Cerebellar cortex (tissue), 1 donor: ENCODE measurements at regions not wholly inside any gene's neighbourhood (a gene's known extent, or its start where the extent isn't known, plus 50 kb on each side); places are given as distances from the start of the nearest gene placed in this dataset.

Source experiments
- DNase-seq: peaks from one replicate; pipeline ENCODE4 v3.0.0-alpha.2; 2015; ENCODE audit warnings: low spot score

DNA sequence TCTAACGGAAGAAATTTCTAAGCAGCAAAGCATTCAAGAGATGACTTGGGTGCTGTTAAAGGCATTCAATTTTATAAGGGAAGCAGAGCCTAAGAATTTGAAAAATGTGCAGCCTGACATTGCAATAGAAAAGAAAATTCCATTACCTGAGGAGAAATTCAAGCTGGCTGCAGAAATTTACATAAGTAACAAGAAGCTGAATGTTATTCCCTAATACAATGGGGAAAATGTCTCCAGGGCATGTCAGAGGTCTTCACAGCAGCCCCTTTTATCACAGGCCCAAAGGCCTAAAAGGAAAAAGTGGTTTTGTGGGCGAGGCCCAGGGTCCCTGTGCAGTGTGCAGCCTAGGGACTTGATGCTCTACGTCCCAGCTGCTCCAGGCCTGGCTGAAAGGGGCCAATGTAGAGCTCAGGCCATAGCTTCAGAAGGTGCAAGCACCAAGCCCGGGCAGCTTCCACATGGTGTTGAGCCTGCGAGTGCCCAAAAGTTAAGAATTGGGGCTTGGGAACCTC is 306.7 kb downstream of the RDH14 start:
- DNase-seq, result no peak

DNA sequence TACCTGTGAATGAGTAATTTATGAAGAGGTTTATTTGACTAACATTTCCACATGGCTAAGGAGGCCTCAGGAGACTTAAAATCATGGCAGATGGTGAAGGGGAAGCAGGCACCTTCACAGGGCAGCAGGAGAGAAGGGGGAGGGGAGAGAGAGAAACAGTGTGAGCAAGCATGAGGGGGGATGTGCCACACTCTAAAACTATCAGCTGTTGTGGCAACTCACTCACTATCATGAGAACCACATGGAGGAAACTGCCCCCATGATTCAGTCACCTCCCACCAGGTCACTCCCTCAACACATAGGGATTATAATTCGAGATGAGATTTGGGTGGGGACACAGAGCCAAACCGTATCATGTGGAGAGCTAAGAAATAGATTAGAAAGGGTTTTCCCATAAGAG is 309.0 kb downstream of the RDH14 start:
- DNase-seq, result no peak

DNA sequence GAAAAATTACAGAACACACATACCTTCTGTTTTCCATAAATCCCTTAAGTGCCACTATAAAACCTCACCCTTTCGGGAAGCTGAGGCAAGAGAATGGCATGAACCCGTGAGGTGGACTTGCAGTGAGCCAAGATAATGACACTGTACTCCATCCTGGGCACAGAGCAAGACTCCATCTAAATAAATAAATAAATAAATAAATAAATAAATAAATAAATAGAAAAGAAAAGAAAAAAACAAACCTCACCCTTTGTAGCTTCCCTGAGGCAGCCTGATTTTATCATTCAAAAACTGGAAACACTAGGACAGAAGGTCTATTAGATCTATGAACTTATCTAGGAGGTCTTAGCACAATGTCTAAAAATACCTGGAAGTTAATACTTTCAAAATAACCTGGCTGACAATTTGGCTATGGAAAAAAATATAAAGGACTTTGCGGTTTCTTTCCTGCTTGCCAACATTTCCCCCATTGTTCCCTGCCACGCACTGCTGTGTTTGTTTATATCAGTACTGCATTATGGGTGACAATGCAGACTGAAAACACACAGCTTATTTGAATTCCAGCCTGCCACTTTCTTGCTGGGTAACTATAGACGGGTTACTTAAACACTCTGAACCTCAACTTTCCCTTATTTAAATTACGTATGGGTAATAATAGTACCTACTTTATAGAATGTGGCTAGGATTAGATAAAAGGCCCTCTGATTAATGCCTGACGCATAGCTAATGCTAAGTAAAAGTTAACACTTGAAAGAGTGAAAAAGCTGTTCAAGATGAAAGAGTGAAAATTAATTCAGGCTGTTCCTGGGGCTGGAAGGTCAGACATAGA is 313.0 kb downstream of the RDH14 start:
- DNase-seq, result no peak

DNA sequence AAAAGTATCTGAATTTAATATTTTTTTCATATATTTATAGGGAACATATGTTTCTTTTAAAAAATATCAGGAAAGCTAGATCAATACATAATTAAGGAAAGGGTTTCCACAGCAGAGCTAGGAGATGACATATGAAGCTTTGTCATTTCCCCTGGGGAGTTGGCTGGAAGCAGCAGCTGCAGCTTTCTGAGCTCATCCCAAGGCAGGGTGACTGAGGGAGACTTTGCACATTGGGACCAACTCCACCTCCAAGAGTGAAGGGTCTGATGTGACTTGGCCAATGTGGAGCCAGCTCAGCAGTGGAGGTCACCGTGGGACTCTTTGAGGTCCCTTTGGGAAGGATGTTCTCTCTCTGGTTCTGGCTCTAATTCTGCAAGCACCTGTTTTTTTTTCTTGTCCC is 315.1 kb downstream of the RDH14 start:
- DNase-seq, result no peak

DNA sequence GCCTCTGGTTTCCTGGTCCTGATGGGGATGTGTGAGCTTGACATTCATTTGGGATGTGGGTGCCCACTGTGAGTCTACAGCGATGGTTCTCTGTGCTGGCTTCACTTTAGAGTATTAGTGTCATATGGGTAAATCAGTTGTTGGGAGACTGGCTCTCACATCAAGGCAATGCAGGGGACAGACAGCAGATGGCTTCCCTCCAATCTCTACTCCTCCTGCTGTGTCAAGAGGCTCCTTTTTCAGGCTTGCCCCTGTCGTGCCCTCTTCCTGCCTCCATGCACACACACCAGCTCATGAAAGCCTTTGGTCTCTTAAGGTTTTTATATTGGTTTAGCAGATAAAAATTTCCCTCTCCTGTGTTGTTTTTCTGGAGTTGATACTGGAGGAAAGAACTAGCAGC is 315.6 kb downstream of the RDH14 start:
- no peak for DNase-seq

DNA sequence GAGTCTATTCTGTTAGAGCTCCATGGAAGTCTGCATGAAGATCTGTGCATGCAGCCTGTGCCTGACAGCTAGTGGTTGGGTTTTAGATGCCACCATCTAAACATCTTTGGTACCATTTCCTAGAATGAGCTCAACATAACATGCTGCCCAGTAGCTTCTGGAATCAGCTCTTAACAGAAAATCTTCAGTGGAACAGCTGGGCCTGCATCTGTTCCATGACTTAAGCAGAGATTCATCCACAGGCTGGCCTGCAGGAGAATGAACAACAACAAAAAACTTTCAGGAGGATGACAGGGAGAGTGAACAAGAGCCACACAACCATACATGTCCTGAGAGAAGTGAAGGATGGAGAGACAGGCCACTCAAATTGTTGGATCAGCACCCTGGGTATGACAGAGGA is 316.6 kb downstream of the RDH14 start:
- no peak for DNase-seq

DNA sequence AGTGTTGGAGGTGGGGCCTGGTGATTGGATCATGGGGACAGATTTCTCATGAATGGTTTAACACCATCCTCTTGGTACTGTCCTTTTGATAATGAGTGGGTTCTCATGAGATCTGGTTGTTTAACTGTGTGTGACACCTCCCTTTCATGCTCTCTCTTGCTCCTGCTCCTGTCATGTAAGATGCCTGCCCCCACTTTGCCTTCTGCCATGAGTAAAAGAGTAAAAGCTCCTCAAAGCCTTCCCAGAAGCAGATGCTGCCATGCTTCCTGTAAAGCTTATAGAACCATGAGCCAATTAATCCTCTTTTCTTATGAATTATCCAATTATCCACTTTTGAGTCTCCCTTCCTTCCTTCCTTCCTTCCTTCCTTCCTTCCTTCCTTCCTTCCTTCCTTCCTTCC is 317.7 kb downstream of the RDH14 start:
- DNase-seq, result no peak

DNA sequence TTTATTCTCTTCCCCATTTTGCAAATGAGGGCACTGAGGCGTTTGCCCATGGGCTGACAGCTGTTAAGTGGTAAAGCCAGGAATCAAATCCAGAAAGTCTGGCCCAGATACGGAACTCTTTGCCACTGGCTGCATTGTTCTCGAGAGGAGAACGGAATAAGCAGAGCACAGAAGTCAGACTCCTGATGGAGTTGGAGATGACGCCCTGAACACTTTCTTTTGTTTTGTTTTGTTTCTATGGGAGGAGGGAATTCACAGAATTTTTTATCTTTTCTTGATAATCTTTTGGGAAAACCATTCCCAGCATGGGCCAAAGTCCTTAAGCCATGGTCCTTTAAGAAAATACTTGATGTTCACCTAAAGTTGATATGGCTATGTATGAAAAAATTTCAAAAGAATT is 322.2 kb downstream of the RDH14 start:
- DNase-seq, result no peak

DNA sequence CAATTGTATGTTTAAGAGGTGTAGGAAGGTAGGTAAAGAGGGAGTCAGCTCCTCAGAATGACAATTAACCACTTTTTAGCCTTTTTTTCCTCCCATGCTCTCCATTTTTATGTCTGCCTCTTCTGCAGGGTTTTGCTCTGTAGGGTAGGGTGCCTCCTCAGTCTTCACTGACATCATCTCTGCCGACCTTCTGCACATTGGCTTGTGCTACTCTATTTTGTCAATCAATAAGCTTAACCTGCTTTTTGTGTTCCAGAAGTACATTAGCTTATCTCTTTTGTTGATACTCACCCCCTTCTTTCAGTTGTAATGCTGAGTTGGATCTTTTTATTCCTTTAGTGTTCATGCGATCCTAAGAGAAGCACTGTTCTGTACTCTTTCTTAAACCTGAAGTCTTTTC is 323.2 kb downstream of the RDH14 start:
- no peak for DNase-seq

DNA sequence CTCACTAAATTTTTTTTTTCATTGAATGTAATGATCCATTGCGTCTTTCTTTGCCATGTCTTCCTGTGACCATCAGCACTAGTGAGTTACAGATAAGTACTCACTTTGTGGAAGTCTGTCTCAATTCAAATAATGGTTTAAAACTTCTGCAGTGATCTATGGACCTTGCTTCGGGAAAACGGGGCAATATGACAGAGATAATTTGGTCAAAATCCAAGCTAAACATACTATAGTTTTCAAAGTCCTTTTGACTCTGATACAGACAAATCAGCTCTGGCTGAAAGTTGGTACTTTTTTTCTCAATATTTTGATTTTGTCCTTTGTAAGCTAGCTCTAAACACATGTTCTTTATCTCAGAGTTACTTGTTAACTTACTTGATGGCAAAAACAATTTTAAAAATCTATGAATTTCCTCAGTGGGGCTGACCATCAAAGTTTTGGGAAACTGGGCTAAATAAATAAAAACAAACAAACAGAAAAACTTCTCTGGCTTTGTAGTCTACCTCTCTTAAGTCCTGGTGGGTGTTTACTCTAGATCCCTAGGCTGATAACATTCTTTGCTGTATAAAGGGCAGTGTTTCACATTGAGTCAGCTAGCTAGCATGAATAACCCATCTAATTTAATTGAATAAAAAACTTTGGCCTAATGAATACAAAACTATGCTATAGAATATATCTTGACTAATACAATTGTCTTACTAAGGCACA is 327.6 kb downstream of the RDH14 start:
- DNase-seq, result no peak

DNA sequence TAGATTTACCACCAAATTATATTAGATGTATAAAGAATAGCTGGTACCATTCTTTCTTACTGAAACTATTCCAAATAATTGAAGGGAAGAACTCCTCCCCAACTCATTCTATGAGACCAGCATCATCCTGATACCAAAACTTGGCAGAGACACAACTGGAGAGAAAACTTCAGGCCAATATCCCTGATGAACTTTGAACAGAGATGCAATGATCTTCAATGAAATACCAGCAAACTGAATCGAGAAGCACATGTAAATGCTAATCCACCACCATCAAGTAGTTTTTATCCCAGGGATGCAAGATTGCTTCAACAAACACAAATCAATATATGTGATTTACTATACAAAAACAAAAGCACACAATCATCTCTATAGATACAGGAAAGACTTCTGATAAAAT is 329.8 kb downstream of the RDH14 start:
- DNase-seq, result no peak

DNA sequence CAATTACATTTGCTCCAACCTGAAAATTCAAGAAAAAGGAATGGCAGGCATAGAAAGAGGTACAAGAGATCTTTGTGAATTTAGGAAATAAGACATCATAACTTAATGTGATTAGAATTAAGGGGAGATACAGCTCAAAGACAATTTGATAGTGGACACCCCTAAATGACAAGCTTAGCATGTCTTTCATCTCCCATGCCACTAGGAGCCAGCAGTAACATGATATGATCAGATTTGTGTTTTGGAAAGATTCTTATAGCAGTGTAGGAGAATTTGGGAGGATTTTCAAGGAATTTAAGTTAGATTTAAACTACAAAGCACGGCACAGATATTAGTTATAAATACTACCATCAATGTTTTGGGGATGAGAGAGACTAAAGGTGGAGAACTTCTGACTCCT is 340.8 kb downstream of the RDH14 start:
- no peak for DNase-seq

DNA sequence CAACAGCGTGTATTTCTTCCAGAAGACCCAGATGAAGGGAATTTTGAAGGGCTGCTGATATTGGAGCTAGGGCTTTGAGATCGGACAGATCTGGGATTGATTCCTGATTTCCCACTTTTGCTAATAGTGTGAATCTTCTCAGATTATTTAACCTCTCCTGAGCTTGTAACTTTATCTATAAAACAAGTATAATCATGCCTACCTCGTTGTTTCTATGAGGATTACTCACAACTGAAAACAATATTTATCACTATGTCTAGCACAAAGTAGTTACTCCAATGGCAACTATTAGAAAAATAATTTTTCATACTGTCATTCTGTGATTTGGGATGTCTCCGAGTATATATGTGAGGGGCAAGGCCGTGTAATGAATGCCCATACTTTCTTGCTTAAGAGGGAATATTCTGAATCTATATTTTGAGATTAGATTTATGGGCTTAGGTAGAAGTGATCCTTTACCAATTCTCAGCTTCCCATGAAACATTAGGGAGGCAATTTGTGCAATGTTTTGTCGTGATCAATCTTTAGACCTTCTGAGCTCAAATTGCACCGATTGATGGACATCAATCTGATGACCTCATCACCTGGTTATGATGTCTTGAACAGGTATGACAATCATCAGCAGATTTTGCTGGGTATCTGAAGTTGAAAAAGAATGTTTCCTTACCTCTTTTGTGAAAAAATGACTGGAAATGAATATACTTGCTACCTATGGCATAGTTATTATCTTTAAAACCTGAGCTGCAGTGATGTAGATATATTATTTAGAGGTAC is 339.9 kb downstream of the KCNS3 start:
- DNase-seq, result no peak

DNA sequence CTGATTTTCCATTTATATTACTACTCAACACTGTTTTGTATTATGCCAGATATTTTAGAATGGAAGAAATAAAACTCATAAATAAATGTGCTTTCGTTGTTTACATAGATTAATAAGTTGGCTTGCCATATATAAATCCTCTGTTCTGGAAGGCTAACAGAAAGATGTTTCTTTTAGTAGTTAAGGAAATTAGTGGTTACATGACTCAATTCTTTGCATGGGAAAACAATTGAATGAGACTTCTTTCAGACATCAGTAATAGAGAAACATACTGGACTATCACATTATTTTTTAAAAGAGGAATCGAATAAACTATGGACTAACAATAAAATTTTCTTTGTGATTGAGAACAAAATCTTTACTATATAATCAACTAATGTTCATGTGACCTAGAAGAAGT is 336.5 kb downstream of the KCNS3 start:
- no peak for DNase-seq

DNA sequence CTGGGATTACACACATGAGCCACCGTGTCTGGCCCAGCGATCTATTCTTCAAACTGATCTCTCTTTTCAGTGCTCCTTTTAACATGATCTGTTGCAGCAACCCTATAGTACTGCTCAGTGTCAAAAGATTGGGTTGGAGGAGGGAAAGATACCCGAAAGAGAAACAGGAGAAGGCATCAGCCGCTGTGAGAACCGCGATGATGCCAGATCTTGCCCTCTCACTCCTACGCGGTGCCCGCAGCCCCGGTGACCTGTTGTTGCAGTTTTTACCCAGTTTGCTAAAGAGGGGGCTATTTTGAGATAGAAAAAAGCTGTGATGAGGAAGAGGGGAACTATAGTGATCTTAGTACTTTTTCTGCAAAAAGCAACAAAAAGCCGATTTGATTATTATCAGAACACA is 335.5 kb downstream of the KCNS3 start:
- DNase-seq, result no peak

DNA sequence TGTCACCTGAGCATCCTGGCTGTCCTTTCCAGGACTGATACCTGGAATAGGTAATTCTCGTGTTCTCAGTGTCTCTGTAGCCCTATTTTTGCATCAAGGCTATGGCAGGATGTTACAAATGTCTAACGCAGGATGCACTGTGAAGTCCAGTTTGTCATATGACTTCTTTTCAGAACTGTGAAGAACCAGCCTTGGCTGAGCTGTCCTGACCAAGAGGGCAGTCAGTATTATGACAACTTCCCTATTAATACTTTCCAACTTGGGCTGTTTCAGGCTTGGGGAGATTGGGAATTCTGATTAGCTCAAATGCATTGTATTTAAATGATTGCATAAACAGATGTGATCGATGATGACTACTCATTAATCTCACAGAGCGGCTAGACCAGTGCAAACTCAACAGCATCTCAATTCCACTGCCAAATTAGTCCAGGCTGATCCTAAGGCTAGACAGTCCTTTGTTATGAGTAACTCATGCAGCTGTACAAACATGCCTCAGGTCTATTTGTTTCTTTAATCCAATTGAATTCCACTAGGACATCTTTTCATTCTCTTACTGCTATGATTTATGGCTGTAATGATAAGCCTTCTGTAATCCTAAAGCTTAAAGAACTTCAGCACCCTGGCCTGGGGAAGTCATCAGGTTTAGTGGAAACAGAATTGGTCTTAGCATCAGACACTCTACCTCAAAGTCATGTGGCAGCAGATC is 331.6 kb downstream of the KCNS3 start:
- DNase-seq, result no peak

DNA sequence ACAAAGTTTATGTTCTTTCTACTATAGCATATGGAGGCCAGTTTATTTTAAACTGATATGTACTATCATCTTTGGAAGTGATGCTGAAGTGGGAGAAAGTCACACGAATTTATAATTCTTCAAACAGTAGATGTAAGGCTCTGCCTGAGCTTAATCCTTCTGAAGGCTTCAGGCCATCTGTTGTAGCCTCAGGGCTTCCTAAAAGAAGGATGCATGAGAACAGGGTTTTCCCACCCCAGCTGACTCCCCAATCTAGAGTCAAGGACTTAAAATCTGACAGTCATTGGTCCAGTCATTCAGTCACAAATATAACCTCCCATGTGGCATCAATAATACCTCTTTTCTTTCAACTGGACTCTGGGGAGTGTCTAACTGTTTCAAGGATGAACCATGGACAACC is 330.5 kb downstream of the KCNS3 start:
- no peak for DNase-seq

DNA sequence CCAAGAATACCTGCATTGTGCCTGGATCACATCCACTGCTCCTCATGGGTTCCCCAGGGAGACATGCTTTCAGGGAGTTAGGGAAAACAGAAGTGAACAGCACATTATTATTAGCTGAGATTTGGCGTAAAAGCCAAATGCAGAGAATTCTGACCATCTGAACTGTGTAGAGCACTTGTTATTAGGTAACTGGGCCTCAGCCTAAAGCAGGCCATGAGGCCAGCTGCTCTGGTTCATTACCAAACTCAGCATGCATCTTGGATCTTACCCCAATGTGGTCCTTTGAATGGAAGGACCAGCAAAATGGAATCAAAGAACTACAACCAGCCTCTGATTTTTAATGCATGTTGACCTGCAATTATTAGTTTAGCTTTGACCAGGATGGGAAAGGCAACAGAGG is 322.3 kb downstream of the KCNS3 start:
- DNase-seq, result peak; percentile 86

DNA sequence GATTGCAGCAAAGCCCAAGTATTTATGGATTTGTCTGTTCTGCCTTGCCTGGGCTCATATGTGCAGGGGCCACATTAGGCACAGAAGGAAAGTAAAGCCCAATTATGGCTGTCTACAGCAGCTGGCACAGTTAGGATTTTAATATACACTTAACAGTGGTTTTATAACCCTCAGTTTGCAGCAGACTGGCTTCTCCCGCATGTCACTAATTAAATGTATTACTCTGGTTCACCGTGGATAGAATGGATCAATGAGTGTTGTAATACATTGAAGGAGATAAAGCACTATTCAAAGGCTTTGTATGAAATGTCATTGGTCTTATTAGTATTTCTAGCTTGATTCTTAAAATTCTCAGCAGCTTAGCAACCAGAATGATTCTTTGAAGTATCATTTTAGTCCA is 320.2 kb downstream of the KCNS3 start:
- DNase-seq, result no peak

DNA sequence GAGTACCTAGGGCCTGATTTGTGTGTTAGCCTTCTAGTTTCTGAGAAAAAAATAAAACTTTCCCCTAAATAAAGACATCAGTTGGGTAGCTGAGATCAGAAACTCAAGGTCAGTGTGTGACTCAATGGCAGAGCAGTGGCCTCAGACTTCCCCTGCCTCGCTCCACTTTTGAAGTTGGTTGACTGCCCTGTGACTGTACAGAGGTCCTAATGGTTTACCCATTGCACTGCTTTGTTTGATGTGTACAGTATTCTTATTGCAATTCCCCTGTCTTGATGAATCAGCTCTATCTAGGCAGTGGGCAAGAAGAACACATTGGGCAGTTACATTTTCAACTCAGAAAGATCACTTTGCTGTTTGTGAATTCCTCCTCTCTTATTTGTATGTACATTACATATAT is 315.7 kb downstream of the KCNS3 start:
- no peak for DNase-seq

DNA sequence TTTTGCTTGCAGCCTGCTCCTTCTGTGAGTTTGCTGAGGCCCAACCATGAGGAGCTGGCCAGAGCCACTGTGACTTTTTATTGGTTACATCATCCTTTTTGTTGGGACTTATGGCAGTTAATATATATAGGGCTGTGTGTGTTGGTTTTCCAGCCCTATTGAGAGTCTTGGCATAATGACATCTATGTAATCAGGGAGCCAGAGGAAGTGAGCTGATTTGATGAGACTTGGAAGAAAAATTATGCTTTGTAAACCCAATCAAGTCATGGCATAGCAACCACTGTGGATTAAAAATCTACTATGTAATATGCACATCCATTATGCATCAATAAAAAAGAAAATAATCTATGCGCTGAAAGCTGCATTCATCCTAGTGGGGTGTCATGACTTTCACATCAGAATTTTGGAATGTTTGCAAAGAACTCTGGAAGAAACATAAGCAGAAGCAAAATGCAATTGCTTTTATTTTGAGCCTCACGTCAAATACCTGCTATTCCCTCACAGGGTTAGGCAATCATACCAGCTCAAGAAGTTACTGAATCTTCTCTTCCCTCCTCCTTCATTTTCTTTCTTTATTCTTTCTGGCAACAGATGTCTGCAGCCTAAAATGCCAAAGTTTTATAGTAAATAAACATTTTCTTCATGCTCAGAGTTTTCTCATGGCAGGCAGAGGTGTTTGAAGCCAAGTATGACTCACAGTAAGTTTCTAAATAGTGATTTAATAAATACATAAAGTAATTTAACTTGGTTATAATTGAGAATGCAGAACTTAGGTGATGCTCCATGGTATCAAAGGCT is 308.5 kb downstream of the KCNS3 start:
- no peak for DNase-seq
